Stimulated activated effector memory CD8-positive, alpha-beta T cell treated with anti-CD3 and anti-CD28 coated beads, Interleukin-12 subunit alpha, Interleukin-12 subunit beta, amount 100 ng/mL, for 72 hours (primary cell): ENCODE measurements at regions not wholly inside any gene's neighbourhood (a gene's known extent, or its start where the extent isn't known, plus 50 kb on each side); places are given as distances from the start of the nearest gene placed in this dataset.

Experiments
- ATAC-seq: fragments of 150-1000 bp; cut with Tn5 transposase; 2 replicates; pipeline ENCODE4 v1.10.0; 2021
- DNase-seq, 2 donors: peaks; one replicate each; pipeline ENCODE4 v3.0.0; 2021 to 2022; ENCODE audit warnings: low spot score in 2 of 2
- H3K27ac Mint-ChIP-seq: one replicate; pipeline ENCODE4 v1.8.0; 2022; ENCODE audit warnings: mild to moderate bottlenecking, mixed read lengths
- H3K36me3 Mint-ChIP-seq: one replicate; pipeline ENCODE4 v1.8.0; 2022; ENCODE audit warnings: mild to moderate bottlenecking, mixed read lengths
- H3K4me1 Mint-ChIP-seq: one replicate; pipeline ENCODE4 v1.8.0; 2022; ENCODE audit warnings: mixed read lengths
- H3K4me3 Mint-ChIP-seq: one replicate; pipeline ENCODE4 v1.8.0; 2022; ENCODE audit warnings: mild to moderate bottlenecking, mixed read lengths
- H3K9me3 Mint-ChIP-seq: one replicate; pipeline ENCODE4 v1.8.0; 2022; ENCODE audit warnings: mixed read lengths

DNA sequence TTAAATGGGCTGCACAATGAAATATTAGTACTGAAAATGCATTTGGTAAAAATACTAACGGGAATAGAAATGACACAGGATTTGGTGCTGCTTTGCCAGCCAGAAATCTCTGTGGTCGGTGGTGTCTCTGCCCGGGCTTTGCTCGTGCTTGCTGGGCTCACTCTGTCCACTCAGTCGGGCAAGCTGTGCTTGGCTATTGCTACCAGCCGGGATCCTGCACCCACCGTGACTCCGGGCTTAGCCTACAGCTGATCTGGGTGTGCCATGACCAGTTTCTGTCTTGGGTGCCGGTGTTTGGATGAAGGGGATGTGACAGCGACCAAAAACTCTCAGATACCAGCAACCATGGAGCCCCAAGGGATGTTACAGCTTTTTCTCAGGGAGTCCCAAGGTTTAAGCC, 487.7 kb downstream of the TECRL start:
- no peak for DNase-seq
- ATAC-seq: no peak
- Mint-ChIP-seq H3K36me3 (no peaks in the 10 kb centered on the region), H3K9me3 (peaks cover 9% of the 10 kb centered on the region), H3K4me3 (no peak overlapping the region), H3K27ac (no peak overlapping the region), H3K4me1 (no peaks in the 10 kb centered on the region)

GRCh38 chr4:63919636-63920365, 489.4 kb downstream of the TECRL start:
- Mint-ChIP-seq H3K4me1 (no peaks in the 10 kb centered on the region), H3K9me3 (peaks cover 22% of the 10 kb centered on the region), H3K4me3 (no peak overlapping the region), H3K27ac (no peak overlapping the region), H3K36me3 (no peaks in the 10 kb centered on the region)
- ATAC-seq (no peak), DNase-seq (no peak)

GRCh38 chr4:63906660-63907183, 502.5 kb downstream of the TECRL start:
- ATAC-seq: no peak
- Mint-ChIP-seq H3K27ac (no peak overlapping the region), H3K4me3 (no peak overlapping the region), H3K9me3 (peaks cover 6% of the 10 kb centered on the region), H3K4me1 (no peaks in the 10 kb centered on the region), H3K36me3 (no peaks in the 10 kb centered on the region)
- DNase-seq: no peak

GRCh38 chr4:63904201-63904600, 505.0 kb downstream of the TECRL start:
- no peak for DNase-seq
- peaks cover 14% of the 10 kb centered on the region for H3K9me3 Mint-ChIP-seq
- ATAC-seq: no peak
- no peak overlapping the region for H3K4me3 Mint-ChIP-seq
- H3K4me1 Mint-ChIP-seq: no peaks in the 10 kb centered on the region
- H3K36me3 Mint-ChIP-seq: no peaks in the 10 kb centered on the region
- no peak overlapping the region for H3K27ac Mint-ChIP-seq

DNA sequence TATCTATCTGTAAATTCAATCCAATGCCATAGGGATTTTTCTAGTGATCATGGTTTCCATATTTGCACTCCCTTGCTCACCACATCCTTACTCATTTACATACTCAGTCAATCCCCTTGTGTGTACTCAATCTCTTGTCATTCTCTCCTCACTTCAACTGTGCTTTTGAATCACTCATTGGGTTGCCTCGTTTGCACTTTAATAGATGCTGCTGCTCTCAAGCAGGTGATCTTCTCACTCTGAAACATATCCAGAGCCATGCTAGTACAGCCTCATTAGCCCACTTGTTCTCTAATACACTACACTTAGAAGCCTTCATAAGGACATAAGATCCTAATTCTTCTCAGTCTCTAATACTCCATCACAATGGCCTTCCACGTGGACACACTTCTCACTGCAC, 507.9 kb downstream of the TECRL start:
- Mint-ChIP-seq H3K4me3 (no peak overlapping the region), H3K9me3 (peaks cover 23% of the 10 kb centered on the region), H3K36me3 (no peaks in the 10 kb centered on the region), H3K4me1 (no peaks in the 10 kb centered on the region), H3K27ac (no peak overlapping the region)
- DNase-seq (no peak), ATAC-seq (no peak)

DNA sequence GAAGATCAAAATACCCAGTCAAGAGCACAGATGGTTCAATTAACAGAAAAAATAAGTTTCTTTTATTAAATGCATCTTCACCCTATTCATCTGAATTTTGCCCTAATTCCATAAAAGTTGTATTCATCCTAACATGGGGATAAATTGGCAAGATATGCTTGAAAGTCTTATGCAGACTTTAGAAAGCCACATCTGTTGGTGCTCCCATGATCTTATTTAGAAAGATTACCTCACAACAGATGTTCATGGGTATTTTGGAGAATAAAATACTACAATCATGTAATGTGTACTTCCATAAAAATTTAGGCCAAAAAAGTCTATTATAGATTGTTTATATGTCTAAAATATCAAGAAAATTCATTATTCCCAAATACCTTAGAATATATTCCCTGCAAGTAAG, 510.3 kb downstream of the TECRL start:
- H3K4me1 Mint-ChIP-seq: no peaks in the 10 kb centered on the region
- H3K9me3 Mint-ChIP-seq: peaks cover 26% of the 10 kb centered on the region
- DNase-seq (no peak), ATAC-seq (no peak)
- no peak overlapping the region for H3K27ac Mint-ChIP-seq
- no peaks in the 10 kb centered on the region for H3K36me3 Mint-ChIP-seq
- H3K4me3 Mint-ChIP-seq: no peak overlapping the region

DNA sequence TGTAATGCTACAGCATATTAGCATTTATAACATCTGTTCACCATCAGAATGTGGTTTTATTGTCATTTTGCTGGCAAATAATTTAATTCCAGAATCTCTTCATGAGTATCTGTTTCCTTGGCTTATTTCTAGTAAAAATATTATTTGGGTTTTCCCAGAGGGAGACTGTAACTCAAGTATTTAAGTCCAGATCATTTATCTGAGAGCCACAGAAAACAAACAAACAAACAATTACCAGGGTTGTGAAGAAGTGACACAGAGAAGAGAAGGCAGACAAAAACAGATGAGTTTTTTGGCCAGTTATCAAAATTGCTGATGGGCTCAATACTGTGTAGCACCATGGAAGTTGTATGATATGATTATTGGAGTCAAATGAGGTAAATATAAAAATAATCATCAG, 515.1 kb downstream of the TECRL start:
- ATAC-seq (no peak), DNase-seq (no peak)
- peaks cover 31% of the 10 kb centered on the region for H3K9me3 Mint-ChIP-seq
- no peaks in the 10 kb centered on the region for H3K4me1 Mint-ChIP-seq
- no peak overlapping the region for H3K4me3 Mint-ChIP-seq
- no peak overlapping the region for H3K27ac Mint-ChIP-seq
- no peaks in the 10 kb centered on the region for H3K36me3 Mint-ChIP-seq

DNA sequence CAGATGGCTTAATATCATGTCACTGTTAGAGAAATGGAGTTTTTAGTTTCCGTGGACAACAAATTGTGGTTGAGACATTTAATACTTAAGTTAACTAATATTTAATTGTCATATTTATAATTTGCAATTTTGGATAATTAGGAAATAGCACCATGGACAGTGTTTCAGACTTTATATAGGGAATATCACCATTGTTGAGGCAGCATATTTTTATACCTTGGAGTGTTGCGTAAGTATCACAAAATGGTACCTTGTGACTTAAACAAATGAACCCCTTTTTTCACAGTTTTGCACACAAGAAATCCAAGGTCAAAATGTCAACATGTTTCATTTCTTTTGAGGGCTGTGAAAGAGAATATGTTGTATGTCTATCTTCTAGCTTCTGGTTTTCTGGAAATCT, 539.9 kb downstream of the TECRL start:
- H3K4me3 Mint-ChIP-seq: no peak overlapping the region
- ATAC-seq (no peak), DNase-seq (no peak)
- no peaks in the 10 kb centered on the region for H3K36me3 Mint-ChIP-seq
- no peaks in the 10 kb centered on the region for H3K4me1 Mint-ChIP-seq
- no peak overlapping the region for H3K27ac Mint-ChIP-seq
- H3K9me3 Mint-ChIP-seq: peaks cover 12% of the 10 kb centered on the region

DNA sequence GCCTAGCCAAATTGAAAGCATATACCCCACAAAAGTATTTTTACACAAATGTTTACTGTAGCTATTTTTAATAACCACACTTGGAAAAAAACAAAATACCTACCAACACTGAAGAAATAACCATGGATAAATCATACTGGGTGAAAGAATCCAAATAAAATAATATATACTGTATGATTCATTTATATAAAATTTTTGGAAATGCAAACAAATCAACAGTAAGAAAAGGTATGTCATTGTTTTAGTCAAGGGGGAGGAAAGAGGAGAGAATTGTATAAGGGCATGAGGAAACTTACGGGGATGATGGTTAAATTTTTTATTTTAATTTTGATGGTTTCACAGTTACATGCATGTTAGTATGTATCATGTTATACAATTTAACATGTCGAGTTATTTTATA, 557.8 kb downstream of the TECRL start:
- Mint-ChIP-seq H3K27ac (no peak overlapping the region), H3K9me3 (no peaks in the 10 kb centered on the region), H3K4me1 (no peaks in the 10 kb centered on the region), H3K4me3 (no peak overlapping the region), H3K36me3 (no peaks in the 10 kb centered on the region)
- ATAC-seq: no peak
- no peak for DNase-seq

DNA sequence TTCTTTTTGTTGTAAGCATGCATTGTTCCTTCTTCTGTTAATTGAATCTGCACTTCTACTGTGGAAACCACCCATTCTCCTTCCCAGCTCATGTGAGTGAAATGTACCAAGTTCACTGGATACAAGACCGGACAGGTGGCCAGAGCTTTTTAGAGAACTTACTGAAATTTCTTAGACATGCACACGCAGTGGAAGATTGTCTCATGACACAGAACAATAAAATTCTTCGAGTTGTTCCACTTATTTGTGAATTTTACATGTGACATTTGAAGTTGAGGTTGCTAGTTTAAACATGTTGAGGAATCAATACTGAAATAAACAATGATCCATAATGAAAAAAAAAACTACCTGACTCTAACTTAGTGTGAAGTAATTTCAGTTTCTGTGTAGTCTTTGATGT, 568.0 kb downstream of the TECRL start:
- no peak for DNase-seq
- H3K27ac Mint-ChIP-seq: no peak overlapping the region
- no peak overlapping the region for H3K4me3 Mint-ChIP-seq
- no peak for ATAC-seq
- H3K9me3 Mint-ChIP-seq: peaks cover 13% of the 10 kb centered on the region
- H3K36me3 Mint-ChIP-seq: no peaks in the 10 kb centered on the region
- H3K4me1 Mint-ChIP-seq: no peaks in the 10 kb centered on the region

DNA sequence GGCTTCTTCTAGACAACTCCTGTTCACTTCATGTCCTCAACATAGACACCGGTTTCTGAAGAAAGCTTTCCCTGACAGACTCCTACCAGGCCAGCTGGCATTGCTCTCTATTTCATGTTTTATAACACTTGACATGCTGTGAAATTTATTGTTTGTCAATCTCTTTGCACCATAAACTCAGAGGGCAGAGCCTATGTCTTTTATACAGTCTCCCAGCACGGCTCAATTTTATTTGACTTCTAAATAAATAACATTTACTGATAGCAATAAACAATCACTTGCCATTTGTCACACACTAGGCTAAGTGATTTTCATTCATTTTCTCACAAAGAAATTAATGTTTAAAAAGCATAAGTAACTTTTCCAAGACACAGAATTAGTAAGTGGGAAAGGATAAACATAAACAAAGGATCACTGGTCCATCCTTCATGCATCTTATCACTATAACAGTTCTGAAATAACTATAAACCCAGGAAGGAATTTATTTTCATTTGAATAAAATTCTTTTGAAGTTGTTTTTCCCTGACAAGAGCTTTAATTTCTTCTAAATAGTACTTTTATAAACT, 577.6 kb downstream of the TECRL start:
- DNase-seq (no peak), ATAC-seq (no peak)
- Mint-ChIP-seq H3K27ac (no peak overlapping the region), H3K4me1 (no peaks in the 10 kb centered on the region), H3K36me3 (no peaks in the 10 kb centered on the region), H3K9me3 (peaks cover 18% of the 10 kb centered on the region), H3K4me3 (no peak overlapping the region)

- Mint-ChIP-seq H3K4me1 (no peaks in the 10 kb centered on the region), H3K27ac (no peak overlapping the region), H3K36me3 (no peaks in the 10 kb centered on the region), H3K9me3 (peaks cover 30% of the 10 kb centered on the region), H3K4me3 (no peak overlapping the region)
- DNase-seq (no peak), ATAC-seq (no peak)
Measured at GRCh38 chr4:63817196-63817865, 591.9 kb downstream of the TECRL start.

DNA sequence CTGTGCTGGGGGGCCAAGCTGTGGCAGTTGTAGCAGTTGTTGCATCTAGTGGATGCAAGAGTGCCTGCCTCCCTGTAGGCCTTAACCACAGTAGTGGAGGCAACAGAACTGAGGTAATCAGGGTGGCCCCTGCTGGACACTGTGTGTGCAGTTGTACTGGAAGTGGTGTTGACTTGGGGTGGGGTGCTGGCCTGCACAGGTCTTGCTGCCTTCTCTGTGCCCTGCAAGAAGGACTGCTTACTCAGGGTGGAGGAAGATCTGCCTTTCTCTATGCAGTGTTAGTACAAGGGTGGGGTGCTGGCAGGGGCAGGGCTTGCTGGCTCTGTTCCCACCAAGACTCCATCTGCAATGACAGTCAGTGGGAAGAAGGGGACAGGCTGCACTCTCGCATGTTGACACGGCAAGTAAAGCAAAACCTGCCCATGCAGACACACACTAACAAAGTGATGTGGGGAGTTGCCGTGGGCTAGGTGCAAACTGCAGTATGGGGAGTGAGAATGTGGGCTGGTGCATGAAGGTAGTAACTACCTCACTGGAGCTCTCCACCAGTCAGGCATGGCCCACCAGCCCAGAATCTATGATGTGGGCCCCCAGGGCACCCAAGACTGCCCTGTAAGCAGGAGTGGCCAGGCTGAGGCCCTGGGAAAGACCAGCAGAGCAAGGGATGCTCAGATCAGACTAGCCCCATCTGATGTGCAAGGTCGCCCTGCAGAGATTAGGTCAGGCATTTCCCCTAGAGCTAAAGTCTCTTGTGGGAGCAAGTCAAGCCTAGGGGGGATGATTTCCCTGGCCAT, 594.9 kb downstream of the TECRL start:
- peaks cover 31% of the 10 kb centered on the region for H3K9me3 Mint-ChIP-seq
- no peak for DNase-seq
- H3K4me3 Mint-ChIP-seq: no peak overlapping the region
- H3K27ac Mint-ChIP-seq: no peak overlapping the region
- no peaks in the 10 kb centered on the region for H3K36me3 Mint-ChIP-seq
- ATAC-seq: no peak
- H3K4me1 Mint-ChIP-seq: no peaks in the 10 kb centered on the region

DNA sequence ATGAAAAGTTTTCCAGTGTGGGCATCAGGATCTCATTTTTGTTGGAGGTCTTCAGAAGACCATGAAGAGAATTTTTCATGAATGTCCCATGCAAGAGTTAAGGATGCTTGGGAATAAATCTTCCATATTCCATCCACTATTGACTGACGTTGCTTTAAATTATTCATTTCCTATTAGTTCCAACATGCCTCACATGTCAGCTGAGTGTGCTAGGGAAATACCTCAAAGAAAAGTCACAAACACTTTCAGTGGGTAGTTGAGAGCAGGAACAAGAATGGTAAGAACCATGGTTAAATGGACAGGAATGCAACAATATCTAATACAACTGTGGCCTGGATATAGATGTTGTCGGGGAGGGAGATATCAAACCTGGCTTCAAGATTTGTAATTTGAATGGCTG, 610.1 kb downstream of the TECRL start:
- H3K9me3 Mint-ChIP-seq: peaks cover 16% of the 10 kb centered on the region
- no peak overlapping the region for H3K4me3 Mint-ChIP-seq
- H3K36me3 Mint-ChIP-seq: no peaks in the 10 kb centered on the region
- ATAC-seq (no peak), DNase-seq (no peak)
- H3K27ac Mint-ChIP-seq: no peak overlapping the region
- no peaks in the 10 kb centered on the region for H3K4me1 Mint-ChIP-seq

GRCh38 chr4:63795301-63795700, 613.9 kb downstream of the TECRL start:
- H3K4me1 Mint-ChIP-seq: no peaks in the 10 kb centered on the region
- H3K27ac Mint-ChIP-seq: no peak overlapping the region
- ATAC-seq (no peak), DNase-seq (no peak)
- H3K9me3 Mint-ChIP-seq: peaks cover 27% of the 10 kb centered on the region
- no peak overlapping the region for H3K4me3 Mint-ChIP-seq
- H3K36me3 Mint-ChIP-seq: no peaks in the 10 kb centered on the region
